H1 (cell line): ENCODE measurements at regions not wholly inside any gene's neighbourhood (a gene's known extent, or its start where the extent isn't known, plus 50 kb on each side); places are given as distances from the start of the nearest gene placed in this dataset.

Source experiments
- CTCF ChIA-PET: fragments of 300-600 bp; sonication (Branson Sonifier 250); formaldehyde crosslinking; loops from one replicate; lab custom pipeline; 2021; ENCODE audit not compliant: partially characterized antibody; lab: Charles Lee
- POLR2A ChIA-PET: fragments of 300-600 bp; sonication (Branson Sonifier 250); formaldehyde crosslinking; loops from one replicate; lab custom pipeline; 2021; ENCODE audit warnings: inconsistent platforms; ENCODE audit not compliant: partially characterized antibody; lab: Charles Lee
- DNase-seq, 2 experiments: peaks; one replicate each; pipeline versions ENCODE4 v3.0.0 to v3.0.0-alpha.2; 2010 to 2022; ENCODE audit warnings: low spot score in 2 of 2, low read depth in 1 of 2, mixed read lengths in 1 of 2
- FAIRE-seq: peaks from 2 replicates; lab custom pipeline; 2011; peaks lifted over from hg19 to GRCh38; lab: Jason Lieb, UNC
- H2AFZ ChIP-seq: 2 replicates; pipeline ENCODE4 v1.8.1; 2012; ENCODE audit warnings: low read length, inconsistent platforms
- H2AK5ac ChIP-seq: 2 replicates; pipeline ENCODE4 v1.6.1; 2013; ENCODE audit warnings: low read depth, low read length
- H2BK120ac ChIP-seq: replicated peaks from 2 replicates; pipeline ENCODE3; 2013; ENCODE audit warnings: low read depth, low read length, inconsistent platforms
- H2BK12ac ChIP-seq: 2 replicates; pipeline ENCODE4 v1.6.1; 2013; ENCODE audit warnings: low read depth, low read length
- H2BK15ac ChIP-seq: 2 replicates; pipeline ENCODE4 v1.6.1; 2013; ENCODE audit warnings: low read length
- H2BK20ac ChIP-seq: 2 replicates; pipeline ENCODE4 v1.6.1; 2013; ENCODE audit warnings: low read length
- H2BK5ac ChIP-seq: 2 replicates; pipeline ENCODE4 v1.6.1; 2013; ENCODE audit warnings: low read depth, low read length
- H3K14ac ChIP-seq: 2 replicates; pipeline ENCODE4 v1.6.1; 2013; ENCODE audit warnings: inconsistent platforms; ENCODE audit not compliant: insufficient read length
- H3K18ac ChIP-seq: 2 replicates; pipeline ENCODE4 v1.6.1; 2013; ENCODE audit warnings: low read length; ENCODE audit errors: extremely low read depth
- H3K23ac ChIP-seq: 2 replicates; pipeline ENCODE4 v1.6.1; 2013; ENCODE audit warnings: inconsistent platforms; ENCODE audit not compliant: insufficient read length
- H3K23me2 ChIP-seq: 2 replicates; pipeline ENCODE4 v1.6.1; 2013; ENCODE audit warnings: low read depth, low read length
- H3K27ac ChIP-seq: 2 replicates; pipeline ENCODE4 v1.6.1; 2011; ENCODE audit warnings: low read depth, low read length, inconsistent platforms
- H3K27me3 ChIP-seq, 4 experiments: replicated peaks in 1 of 4; 1 replicate in 1 of 4; 2 replicates in 3 of 4; pipeline versions ENCODE4 v1.6.1 to v1.8.1; 2011 to 2013; ENCODE audit warnings: low read length in 3 of 4, mild to moderate bottlenecking in 3 of 4, inconsistent platforms in 2 of 4, mixed read lengths in 2 of 4, moderate library complexity in 1 of 4; ENCODE audit not compliant: control insufficient read depth in 3 of 4, insufficient read depth in 3 of 4; ENCODE audit errors: extremely low read depth in 1 of 4
- H3K36me3 ChIP-seq, 4 experiments: 2 replicates each; pipeline versions ENCODE4 v1.6.1 to v1.8.1; 2011 to 2013; ENCODE audit warnings: mild to moderate bottlenecking in 4 of 4, low read length in 3 of 4, moderate library complexity in 2 of 4, control low read depth in 1 of 4, inconsistent platforms in 1 of 4; ENCODE audit not compliant: insufficient read depth in 4 of 4, control insufficient read depth in 2 of 4
- H3K4ac ChIP-seq: replicated peaks from 2 replicates; pipeline ENCODE3; 2013; ENCODE audit warnings: low read length, low read depth, mixed read lengths, inconsistent platforms; ENCODE audit not compliant: insufficient read length
- H3K4me1 ChIP-seq, 4 experiments: replicated peaks in 1 of 4; 1 replicate in 1 of 4; 2 replicates in 3 of 4; pipeline versions ENCODE4 v1.6.1 to v1.8.1; 2011 to 2013; ENCODE audit warnings: low read length in 3 of 4, inconsistent platforms in 2 of 4, mixed read lengths in 1 of 4; ENCODE audit not compliant: insufficient read depth in 4 of 4, control insufficient read depth in 3 of 4
- H3K4me2 ChIP-seq, 2 experiments: 2 replicates each; pipeline versions ENCODE4 v1.6.1 to v1.8.1; 2011 to 2013; ENCODE audit warnings: low read depth in 2 of 2, low read length in 2 of 2, control low read depth in 1 of 2, inconsistent platforms in 1 of 2, mild to moderate bottlenecking in 1 of 2; ENCODE audit not compliant: insufficient read depth in 1 of 2
- H3K4me3 ChIP-seq, 4 experiments: fragments of 200-600, 300-600 bp in 1 of 4; sonication (generic), shearing (Covaris generic), sonication (Bioruptor Twin) in 1 of 4; 2 replicates each; pipeline versions ENCODE4 v1.5.1 to v1.8.1; 2011 to 2016; ENCODE audit warnings: low read length in 4 of 4, low read depth in 3 of 4, control low read depth in 2 of 4, inconsistent platforms in 2 of 4, mild to moderate bottlenecking in 2 of 4, mixed read lengths in 1 of 4, moderate library complexity in 1 of 4; ENCODE audit not compliant: insufficient read depth in 2 of 4; ENCODE audit errors: extremely low read depth in 1 of 4
- H3K56ac ChIP-seq: replicated peaks from 2 replicates; pipeline ENCODE3; 2013; ENCODE audit warnings: low read depth, mild to moderate bottlenecking, mixed read lengths, low read length, inconsistent platforms; ENCODE audit not compliant: insufficient read length
- H3K79me1 ChIP-seq: 2 replicates; pipeline ENCODE4 v1.6.1; 2013; ENCODE audit warnings: low read depth, low read length, control low read depth
- H3K79me2 ChIP-seq, 2 experiments: 2 replicates each; pipeline versions ENCODE4 v1.6.1 to v1.8.1; 2012 to 2013; ENCODE audit warnings: low read length in 2 of 2, mild to moderate bottlenecking in 2 of 2, inconsistent platforms in 1 of 2; ENCODE audit not compliant: insufficient read depth in 2 of 2, control insufficient read depth in 1 of 2
- H3K9ac ChIP-seq, 4 experiments: replicated peaks in 1 of 4; 1 replicate in 1 of 4; 2 replicates in 3 of 4; pipeline versions ENCODE4 v1.6.1 to v1.8.1; 2011 to 2013; ENCODE audit warnings: low read depth in 3 of 4, low read length in 3 of 4, control low read depth in 2 of 4, mild to moderate bottlenecking in 2 of 4, moderate library complexity in 2 of 4, inconsistent platforms in 1 of 4; ENCODE audit errors: extremely low read depth in 1 of 4
- H3K9me3 ChIP-seq, 2 experiments: 2 replicates each; pipeline versions ENCODE4 v1.6.1 to v1.8.1; 2012 to 2013; ENCODE audit warnings: mild to moderate bottlenecking in 2 of 2, moderate library complexity in 2 of 2, control low read depth in 1 of 2, inconsistent platforms in 1 of 2, low read depth in 1 of 2, low read length in 1 of 2, mixed read lengths in 1 of 2; ENCODE audit not compliant: insufficient read depth in 2 of 2
- H4K20me1 ChIP-seq, 2 experiments: replicated peaks in 1 of 2; 2 replicates each; pipeline versions ENCODE3 to v1.8.1; 2011 to 2013; ENCODE audit warnings: inconsistent platforms in 2 of 2, low read length in 2 of 2, mild to moderate bottlenecking in 1 of 2; ENCODE audit not compliant: insufficient read depth in 2 of 2, control insufficient read depth in 1 of 2
- H4K5ac ChIP-seq: 2 replicates; pipeline ENCODE4 v1.6.1; 2013; ENCODE audit warnings: low read length, low read depth, mixed read lengths, inconsistent platforms; ENCODE audit not compliant: insufficient read length
- H4K8ac ChIP-seq: 2 replicates; pipeline ENCODE4 v1.8.0; 2013; ENCODE audit warnings: mild to moderate bottlenecking, moderate library complexity, low read length, inconsistent platforms; ENCODE audit not compliant: insufficient read depth; ENCODE audit errors: extremely low read depth
- H4K91ac ChIP-seq: replicated peaks from 2 replicates; pipeline ENCODE3; 2013; ENCODE audit warnings: low read length, mixed read lengths, inconsistent platforms; ENCODE audit not compliant: insufficient read length
- ATF3 ChIP-seq: IDR thresholded peaks from 2 replicates; pipeline ENCODE4 v1.6.1; 2011; ENCODE audit warnings: low read depth, mild to moderate bottlenecking, low read length; ENCODE audit not compliant: insufficient read depth
- CBX5 ChIP-seq: fragments of 300-800, 300-1000 bp; sonication (generic); IDR thresholded peaks from 2 replicates; pipeline ENCODE4 v1.7.1; 2016; ENCODE audit warnings: antibody characterized with exemption, low read length, low read depth
- CBX8 ChIP-seq: fragments of 300-800, 300-1000 bp; sonication (generic); IDR thresholded peaks from 2 replicates; pipeline ENCODE4 v1.7.1; 2016; ENCODE audit warnings: low read depth, low read length, borderline replicate concordance
- EZH2 ChIP-seq: fragments of 200-600 bp; sonication (generic); IDR thresholded peaks from 2 replicates; pipeline ENCODE4 v1.7.1; 2012; ENCODE audit warnings: low read depth, mild to moderate bottlenecking, moderate library complexity, low read length, inconsistent platforms; ENCODE audit not compliant: severe bottlenecking
- GTF2F1 ChIP-seq: IDR thresholded peaks from 2 replicates; pipeline ENCODE4 v1.6.1; 2012; ENCODE audit warnings: low read depth, low read length, improper control_type of control experiment, borderline replicate concordance
- PHF8 ChIP-seq: fragments of 200-600 bp; sonication (generic); conservative IDR thresholded peaks from 2 replicates; pipeline ENCODE4 v1.7.1; 2012; ENCODE audit warnings: low read depth, mild to moderate bottlenecking, inconsistent platforms, low read length, moderate library complexity
- POU5F1 ChIP-seq: IDR thresholded peaks from 2 replicates; pipeline ENCODE4 v1.6.1; 2011; ENCODE audit warnings: low read depth, mild to moderate bottlenecking, low read length, moderate library complexity
- SP2 ChIP-seq: IDR thresholded peaks from 2 replicates; pipeline ENCODE4 v1.6.1; 2012; ENCODE audit warnings: mild to moderate bottlenecking, low read length, inconsistent platforms
- SRF ChIP-seq: IDR thresholded peaks from 2 replicates; pipeline ENCODE4 v1.6.1; 2011; ENCODE audit warnings: mild to moderate bottlenecking, low read depth, low read length, moderate library complexity
- TAF7 ChIP-seq: optimal IDR thresholded peaks from 2 replicates; pipeline ENCODE3; 2011; ENCODE audit warnings: low read depth, mild to moderate bottlenecking, inconsistent platforms, low read length, moderate library complexity, borderline replicate concordance
- WGBS, 2 experiments: shearing (Covaris generic) in 1 of 2; methylation state at CpG; one replicate each; pipeline versions ENCODE4 v1.1.6 to v1.1.7; 2013 to 2015; ENCODE audit warnings: low lambda C conversion rate in 2 of 2, mixed read lengths in 2 of 2, inconsistent platforms in 1 of 2, low coverage in 1 of 2, missing lambda C conversion rate in 1 of 2; ENCODE audit not compliant: insufficient replicate concordance in 2 of 2, insufficient coverage in 1 of 2, insufficient read length in 1 of 2; ENCODE audit errors: extremely low coverage in 1 of 2, missing lambda C conversion rate in 1 of 2; 5-methylcytosine and 5-hydroxymethylcytosine counted together

DNA sequence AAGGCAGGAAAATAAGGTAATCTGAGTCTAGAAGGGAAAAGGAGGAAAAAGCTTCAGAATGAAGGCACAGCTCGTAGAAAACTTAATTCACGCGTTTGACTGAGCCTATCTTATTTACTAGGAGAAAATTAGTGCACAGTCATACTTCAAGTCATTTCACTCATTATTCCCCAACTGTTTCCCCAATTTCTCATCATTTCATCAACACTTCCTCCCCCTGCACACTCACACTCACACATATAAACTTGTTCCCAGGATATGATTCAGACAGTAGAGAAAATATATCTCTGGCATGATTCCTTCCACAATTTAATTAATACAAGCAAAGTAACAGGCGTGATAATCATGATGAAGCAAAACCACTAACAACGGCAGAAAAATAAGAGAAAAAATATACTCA, 94.5 kb upstream of the F13A1 start:
- TF ChIP-seq ATF3, result no peak
- TF ChIP-seq SP2, result no peak
- TF ChIP-seq CBX8, result no peak
- TF ChIP-seq TAF7, result no peak
- TF ChIP-seq SRF, result no peak
- TF ChIP-seq CBX5, result no peak
- no peak for TF ChIP-seq GTF2F1
- no peak for TF ChIP-seq EZH2
- no peak for TF ChIP-seq PHF8
- no peak for TF ChIP-seq POU5F1
- H2BK15ac ChIP-seq, result no peak overlapping the region
- H2AFZ ChIP-seq, result no peak overlapping the region
- H3K36me3 ChIP-seq, result no peaks in the 10 kb centered on the region
- FAIRE-seq, result no peak
- no peak overlapping the region for H4K8ac ChIP-seq
- ChIA-PET CTCF (interaction anchor here (1.1 kb wide), 1 partner anchor 195 kb away, joined by 3 read pairs; no protein-coding TSS in a partner anchor), POLR2A (no interaction called here)
- H3K79me2 ChIP-seq, result no peaks in the 10 kb centered on the region
- H3K27ac ChIP-seq, result no peak overlapping the region
- WGBS, 2 experiments, result 76% methylated on average over 5 of the region's 5 CpGs; no CpG with 5 or more reads in 1 of the 2 experiments
- H2BK12ac ChIP-seq, result no peak overlapping the region
- H3K4me3 ChIP-seq, result no peak overlapping the region
- H3K4me2 ChIP-seq, result no peak overlapping the region
- H3K56ac ChIP-seq, result no peak overlapping the region
- H2BK20ac ChIP-seq, result no peak overlapping the region
- H4K91ac ChIP-seq, result no peak overlapping the region
- H3K4me1 ChIP-seq, result no peaks in the 10 kb centered on the region
- no peaks in the 10 kb centered on the region for H4K20me1 ChIP-seq
- H2BK5ac ChIP-seq, result no peak overlapping the region
- no peak for DNase-seq
- H2AK5ac ChIP-seq, result no peak overlapping the region
- no peak overlapping the region for H3K4ac ChIP-seq
- H3K14ac ChIP-seq, result no peak overlapping the region
- H3K9ac ChIP-seq, result no peak overlapping the region
- H3K23ac ChIP-seq, result no peak overlapping the region
- H3K9me3 ChIP-seq, result no peaks in the 10 kb centered on the region
- H3K23me2 ChIP-seq, result no peaks in the 10 kb centered on the region
- H2BK120ac ChIP-seq, result no peak overlapping the region
- H3K79me1 ChIP-seq, result no peaks in the 10 kb centered on the region
- no peak overlapping the region for H3K18ac ChIP-seq
- H3K27me3 ChIP-seq, result no peaks in the 10 kb centered on the region
- H4K5ac ChIP-seq, result no peak overlapping the region
